ENCODE measurements at regions not wholly inside any gene's neighbourhood (a gene's known extent, or its start where the extent isn't known, plus 50 kb on each side); places are given as distances from the start of the nearest gene placed in this dataset.

DNA sequence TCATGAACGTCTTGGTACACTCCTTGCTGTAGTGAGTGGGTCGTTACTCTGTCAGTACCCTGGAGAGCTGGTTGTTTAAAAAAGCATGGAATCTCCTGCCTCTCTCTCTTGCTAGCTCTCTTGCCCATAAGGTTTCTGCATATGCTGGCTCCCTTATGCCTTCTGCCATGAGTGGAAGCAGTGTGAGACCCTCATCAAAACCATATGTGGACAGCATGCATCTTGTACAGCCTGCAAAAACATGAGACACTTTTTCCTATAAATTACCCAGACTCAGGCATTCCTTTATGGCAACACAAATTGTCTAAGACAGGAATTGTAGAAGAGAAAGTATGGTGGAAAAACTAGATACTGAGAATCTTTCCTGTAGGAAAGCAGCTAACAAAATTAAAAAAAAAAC lies 516.3 kb downstream of the SLITRK6 start:
- 80 to 82% methylated on average over 2 of the region's 2 CpGs for WGBS, 2 donors (ENCODE audit: low coverage in 1 of 2)
- Histone ChIP-seq H3K27ac (no peak overlapping the region), H3K4me1 (no peaks in the 10 kb centered on the region), H3K36me3 (no peaks in the 10 kb centered on the region), H3K9me3 (no peaks in the 10 kb centered on the region), H3K27me3 (no peaks in the 10 kb centered on the region), H3K4me3 (no peak overlapping the region)
- intact Hi-C loops (cut with DNase I; ENCODE audit: low total_unique reads) = no loop called here
- no peak for DNase-seq
- TF ChIP-seq POLR2AphosphoS5 (IDR thresholded peaks at IDR 0.05) (no peak), POLR2A (IDR thresholded peaks at IDR 0.05) (no peak), EP300 (IDR thresholded peaks at IDR 0.05; ENCODE audit: low read depth) (no peak)
- TF ChIP-seq, protein P1, sequence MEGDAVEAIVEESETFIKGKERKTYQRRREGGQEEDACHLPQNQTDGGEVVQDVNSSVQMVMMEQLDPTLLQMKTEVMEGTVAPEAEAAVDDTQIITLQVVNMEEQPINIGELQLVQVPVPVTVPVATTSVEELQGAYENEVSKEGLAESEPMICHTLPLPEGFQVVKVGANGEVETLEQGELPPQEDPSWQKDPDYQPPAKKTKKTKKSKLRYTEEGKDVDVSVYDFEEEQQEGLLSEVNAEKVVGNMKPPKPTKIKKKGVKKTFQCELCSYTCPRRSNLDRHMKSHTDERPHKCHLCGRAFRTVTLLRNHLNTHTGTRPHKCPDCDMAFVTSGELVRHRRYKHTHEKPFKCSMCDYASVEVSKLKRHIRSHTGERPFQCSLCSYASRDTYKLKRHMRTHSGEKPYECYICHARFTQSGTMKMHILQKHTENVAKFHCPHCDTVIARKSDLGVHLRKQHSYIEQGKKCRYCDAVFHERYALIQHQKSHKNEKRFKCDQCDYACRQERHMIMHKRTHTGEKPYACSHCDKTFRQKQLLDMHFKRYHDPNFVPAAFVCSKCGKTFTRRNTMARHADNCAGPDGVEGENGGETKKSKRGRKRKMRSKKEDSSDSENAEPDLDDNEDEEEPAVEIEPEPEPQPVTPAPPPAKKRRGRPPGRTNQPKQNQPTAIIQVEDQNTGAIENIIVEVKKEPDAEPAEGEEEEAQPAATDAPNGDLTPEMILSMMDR (IDR thresholded peaks at IDR 0.05) = no peak
- in situ Hi-C loops (cut with MboI; ENCODE audit: low pct_ligation_motif_present in 1 of 4, low pct_unique_long_range_greater_than_20kb in 1 of 4, low sequenced_read_pairs in 3 of 4) = no loop called here

DNA sequence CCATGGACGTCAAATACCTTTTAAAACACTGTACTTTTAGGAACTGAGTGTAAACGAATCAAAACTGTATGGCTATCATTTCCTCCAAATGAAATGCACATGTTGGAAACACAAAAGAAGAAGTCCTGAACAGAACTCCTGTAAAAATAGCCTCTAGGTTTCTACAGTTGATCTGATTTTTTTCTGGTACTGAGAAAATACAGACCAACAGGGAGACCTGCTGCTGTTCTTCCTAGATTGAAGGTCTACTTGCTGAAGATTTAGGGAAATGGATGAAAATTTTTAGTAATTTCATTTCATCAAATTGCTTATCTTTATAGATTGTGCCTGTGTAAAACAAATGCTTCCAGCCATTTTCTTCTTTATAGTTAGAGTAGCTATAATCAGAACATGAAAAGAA lies 520.4 kb downstream of the SLITRK6 start:
- Histone ChIP-seq H3K36me3 (no peaks in the 10 kb centered on the region), H3K4me3 (no peak overlapping the region), H3K4me1 (no peaks in the 10 kb centered on the region), H3K27ac (no peak overlapping the region), H3K27me3 (no peaks in the 10 kb centered on the region), H3K9me3 (no peaks in the 10 kb centered on the region)
- DNase-seq = no peak
- in situ Hi-C loops (cut with MboI; ENCODE audit: low pct_ligation_motif_present in 1 of 4, low pct_unique_long_range_greater_than_20kb in 1 of 4, low sequenced_read_pairs in 3 of 4) (no loop called here), intact Hi-C loops (cut with DNase I; ENCODE audit: low total_unique reads) (no loop called here)
- no peak for TF ChIP-seq POLR2A (IDR thresholded peaks at IDR 0.05)
- no peak for TF ChIP-seq POLR2AphosphoS5 (IDR thresholded peaks at IDR 0.05)
- TF ChIP-seq EP300 (IDR thresholded peaks at IDR 0.05; ENCODE audit: low read depth) = no peak
- TF ChIP-seq, protein P1 (IDR thresholded peaks at IDR 0.05) = no peak
- WGBS, 2 donors (ENCODE audit: low coverage in 1 of 2) = 43 to 66% methylated on average over 2 of the region's 2 CpGs

DNA sequence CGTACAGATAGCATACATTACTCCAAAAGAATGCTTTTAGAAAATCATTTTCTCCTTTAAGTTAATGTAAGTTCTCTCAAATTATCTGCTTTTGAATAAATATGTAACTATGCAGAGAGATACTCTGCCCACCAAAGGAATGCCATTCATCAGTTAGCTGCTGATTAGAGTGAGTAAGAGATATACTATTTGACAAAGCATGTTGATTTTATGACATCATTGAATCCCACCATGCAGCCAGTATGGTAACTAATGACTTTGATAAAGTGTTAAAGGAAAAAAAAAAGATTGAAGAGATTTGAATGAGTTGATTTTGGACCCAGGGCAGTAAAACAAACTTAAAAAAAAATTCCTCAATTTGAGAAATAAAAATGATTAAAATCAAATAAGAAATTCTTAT lies 521.5 kb downstream of the SLITRK6 start:
- no peaks in the 10 kb centered on the region for H3K27me3 ChIP-seq
- DNase-seq = no peak
- WGBS, 2 donors (ENCODE audit: low coverage in 1 of 2) = 67 to 86% methylated on average over 1 of the region's 1 CpG
- intact Hi-C loops (cut with DNase I; ENCODE audit: low total_unique reads) (no loop called here), in situ Hi-C loops (cut with MboI; ENCODE audit: low pct_ligation_motif_present in 1 of 4, low pct_unique_long_range_greater_than_20kb in 1 of 4, low sequenced_read_pairs in 3 of 4) (no loop called here)
- no peak overlapping the region for H3K4me3 ChIP-seq
- TF ChIP-seq, protein P1 (IDR thresholded peaks at IDR 0.05) = no peak
- TF ChIP-seq EP300 (IDR thresholded peaks at IDR 0.05; ENCODE audit: low read depth) = no peak
- no peak for TF ChIP-seq POLR2A (IDR thresholded peaks at IDR 0.05)
- no peak for TF ChIP-seq POLR2AphosphoS5 (IDR thresholded peaks at IDR 0.05)
- no peaks in the 10 kb centered on the region for H3K4me1 ChIP-seq
- H3K9me3 ChIP-seq = no peaks in the 10 kb centered on the region
- no peak overlapping the region for H3K27ac ChIP-seq
- no peaks in the 10 kb centered on the region for H3K36me3 ChIP-seq

DNA sequence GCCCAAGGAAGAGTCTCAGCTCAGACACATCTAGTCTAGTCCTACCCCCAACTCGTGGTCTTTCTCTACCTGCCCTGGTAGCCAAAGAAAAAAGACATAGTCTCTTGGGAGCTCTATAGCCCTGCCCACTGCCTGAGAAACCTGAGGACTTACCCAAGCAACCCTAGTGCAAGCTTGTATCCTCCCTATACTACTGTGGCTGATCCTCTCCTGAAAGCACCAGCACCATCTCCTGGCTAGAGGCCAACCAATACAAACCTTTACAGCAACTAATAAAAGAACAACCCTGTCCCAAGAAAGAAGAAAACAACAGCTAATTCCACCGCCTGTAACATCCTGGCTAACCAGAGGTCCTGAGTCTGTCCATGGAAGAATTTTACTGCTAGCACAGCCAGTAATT lies 532.4 kb downstream of the SLITRK6 start:
- intact Hi-C loops (cut with DNase I; ENCODE audit: low total_unique reads) (no loop called here), in situ Hi-C loops (cut with MboI; ENCODE audit: low pct_ligation_motif_present in 1 of 4, low pct_unique_long_range_greater_than_20kb in 1 of 4, low sequenced_read_pairs in 3 of 4) (no loop called here)
- Histone ChIP-seq H3K27ac (no peak overlapping the region), H3K36me3 (no peaks in the 10 kb centered on the region), H3K4me1 (no peaks in the 10 kb centered on the region), H3K9me3 (no peaks in the 10 kb centered on the region), H3K27me3 (no peaks in the 10 kb centered on the region), H3K4me3 (no peak overlapping the region)
- TF ChIP-seq POLR2A (IDR thresholded peaks at IDR 0.05) (no peak), POLR2AphosphoS5 (IDR thresholded peaks at IDR 0.05) (no peak), EP300 (IDR thresholded peaks at IDR 0.05; ENCODE audit: low read depth) (no peak)
- TF ChIP-seq, protein P1 (IDR thresholded peaks at IDR 0.05) = no peak
- DNase-seq = no peak
- 73 to 90% methylated on average over 2 of the region's 2 CpGs for WGBS, 2 donors (ENCODE audit: low coverage in 1 of 2)
